ENCODE measurements at regions not wholly inside any gene's neighbourhood (a gene's known extent, or its start where the extent isn't known, plus 50 kb on each side); places are given as distances from the start of the nearest gene placed in this dataset.

- TF ChIP-seq EZH2phosphoT487 (IDR thresholded peaks at IDR 0.05; ENCODE audit: borderline replicate concordance, low read length): no peak
- TF ChIP-seq CTCF (IDR thresholded peaks at IDR 0.05; ENCODE audit: low read depth, low read length, poor library complexity, severe bottlenecking): no peak
Observed at GRCh38 chr5:71861682-71862081, 142.6 kb downstream of the CARTPT start.

Measured in DOHH2 (cell line).